ENCODE measurements at regions not wholly inside any gene's neighbourhood (a gene's known extent, or its start where the extent isn't known, plus 50 kb on each side); places are given as distances from the start of the nearest gene placed in this dataset.

DNA sequence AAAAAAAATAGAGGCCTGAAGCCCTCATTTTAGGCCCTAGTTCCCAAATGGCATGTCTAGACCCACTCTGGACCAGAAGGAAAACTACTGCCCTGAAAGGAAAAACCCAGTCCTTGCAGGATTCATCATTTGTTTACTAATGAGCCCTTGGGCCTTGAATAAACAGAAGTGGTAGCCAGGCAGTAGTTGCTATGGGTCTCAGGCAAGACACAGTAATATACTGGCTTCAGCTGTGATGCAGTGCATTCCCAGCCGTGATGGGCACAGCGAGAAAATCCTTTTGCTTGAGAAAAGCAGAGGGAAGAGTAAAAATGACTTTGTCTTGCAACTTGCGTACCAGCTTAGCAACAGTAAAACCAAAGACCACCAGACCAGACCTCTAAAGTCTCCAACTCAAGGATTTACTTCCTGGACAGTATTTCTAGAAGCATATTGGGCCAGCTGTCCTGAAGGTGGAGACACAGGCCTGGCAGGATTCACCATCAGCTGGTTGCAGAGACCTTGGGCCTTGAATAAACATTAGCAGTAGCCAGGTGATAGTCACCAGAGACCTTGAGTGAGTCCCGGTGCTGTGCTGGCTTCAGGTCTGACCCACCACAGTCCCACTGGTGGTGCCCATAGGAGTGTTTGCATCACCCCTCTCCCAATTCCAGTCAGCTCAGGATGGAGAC, 208.3 kb upstream of the SLITRK3 start:
- no peak overlapping the region for H3K9ac ChIP-seq
- H3K27ac ChIP-seq, result no peak overlapping the region
- H3K9me3 ChIP-seq (replicated peaks in 1 of 11), result no peaks in the 10 kb centered on the region
- no peaks in the 10 kb centered on the region for H3K4me1 ChIP-seq
- H3K36me3 ChIP-seq, result no peaks in the 10 kb centered on the region
- no peak overlapping the region for H3K4me2 ChIP-seq
- no peak overlapping the region for H3K4me3 ChIP-seq
- no peaks in the 10 kb centered on the region for H3K27me3 ChIP-seq
- no peaks in the 10 kb centered on the region for H4K20me1 ChIP-seq
- TF ChIP-seq Cebpa-rat (IDR thresholded peaks at IDR 0.05), result no peak

DNA sequence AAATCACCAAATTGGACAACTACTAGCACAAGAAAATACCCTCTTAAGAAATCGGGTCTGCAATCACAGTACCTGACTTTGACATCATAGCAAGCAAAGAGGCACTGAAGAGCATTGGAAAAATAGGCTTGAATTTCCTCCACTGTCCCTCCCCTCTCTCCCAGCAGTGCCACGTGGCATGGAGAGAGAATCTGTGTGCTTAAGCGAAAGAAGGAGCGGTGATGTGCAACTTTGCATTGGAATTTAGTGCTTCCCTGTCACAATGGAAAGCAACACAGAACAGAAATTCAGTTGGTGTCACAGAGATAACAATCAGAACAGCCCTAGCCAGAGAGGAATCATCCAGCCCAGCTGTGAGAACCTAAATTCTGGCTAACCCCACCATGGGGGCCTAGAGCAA, 207.5 kb upstream of the SLITRK3 start:
- Histone ChIP-seq H3K4me1 (no peaks in the 10 kb centered on the region), H3K4me2 (no peak overlapping the region), H3K27me3 (no peaks in the 10 kb centered on the region), H3K36me3 (no peaks in the 10 kb centered on the region), H3K9ac (no peak overlapping the region), H4K20me1 (no peaks in the 10 kb centered on the region), H3K9me3 (replicated peaks in 1 of 11) (no peaks in the 10 kb centered on the region), H3K4me3 (no peak overlapping the region), H3K27ac (no peak overlapping the region)
- no peak for TF ChIP-seq Cebpa-rat (IDR thresholded peaks at IDR 0.05)

DNA sequence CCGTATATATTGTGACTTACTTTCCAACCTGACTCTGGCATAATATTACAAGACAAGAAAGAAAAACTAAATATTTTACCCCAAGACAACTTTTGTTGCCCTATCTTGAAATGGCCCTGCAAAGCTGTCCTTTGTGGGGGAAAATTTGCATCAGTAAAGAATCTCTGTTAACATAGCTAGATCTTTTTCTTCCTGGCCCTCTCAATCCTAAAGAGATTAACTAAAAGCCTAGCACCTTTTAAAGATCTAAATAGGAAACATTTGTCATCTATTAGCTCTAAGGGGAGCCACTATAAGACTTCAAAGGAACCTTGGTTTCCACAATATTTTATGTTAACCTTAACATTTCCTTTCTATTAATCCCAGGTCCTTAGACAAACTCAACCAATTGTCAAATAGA, 199.0 kb upstream of the SLITRK3 start:
- Histone ChIP-seq H3K27me3 (no peaks in the 10 kb centered on the region), H3K27ac (no peak overlapping the region), H4K20me1 (no peaks in the 10 kb centered on the region), H3K36me3 (no peaks in the 10 kb centered on the region), H3K4me3 (no peak overlapping the region), H3K9ac (no peak overlapping the region), H3K9me3 (replicated peaks in 1 of 11) (no peaks in the 10 kb centered on the region), H3K4me1 (no peaks in the 10 kb centered on the region), H3K4me2 (no peak overlapping the region)
- TF ChIP-seq Cebpa-rat (IDR thresholded peaks at IDR 0.05), result no peak

DNA sequence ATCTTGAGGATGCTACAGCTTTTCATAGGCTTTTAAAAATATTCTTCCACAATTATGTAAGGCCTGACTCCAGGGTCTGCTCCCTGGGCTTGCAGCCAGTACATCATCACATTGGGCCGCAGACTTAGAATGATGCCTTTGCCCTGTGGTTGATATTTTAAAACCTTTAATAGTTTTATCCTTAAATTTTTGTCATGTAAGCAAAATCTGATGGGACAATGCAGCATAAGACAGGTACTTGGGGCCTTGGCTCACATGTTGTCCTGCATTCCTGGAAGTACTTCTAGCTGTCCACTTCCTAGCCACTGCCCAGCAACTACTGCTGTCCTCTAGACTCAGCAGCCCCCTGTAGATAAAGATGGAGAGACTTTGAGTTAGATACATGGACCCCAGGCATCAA, 197.3 kb upstream of the SLITRK3 start:
- no peaks in the 10 kb centered on the region for H3K4me1 ChIP-seq
- no peak overlapping the region for H3K27ac ChIP-seq
- no peak for TF ChIP-seq Cebpa-rat (IDR thresholded peaks at IDR 0.05)
- no peaks in the 10 kb centered on the region for H3K27me3 ChIP-seq
- H3K4me2 ChIP-seq, result no peak overlapping the region
- H3K36me3 ChIP-seq, result no peaks in the 10 kb centered on the region
- H3K9ac ChIP-seq, result no peak overlapping the region
- H4K20me1 ChIP-seq, result no peaks in the 10 kb centered on the region
- H3K4me3 ChIP-seq, result no peak overlapping the region
- no peaks in the 10 kb centered on the region for H3K9me3 ChIP-seq (replicated peaks in 1 of 11)

DNA sequence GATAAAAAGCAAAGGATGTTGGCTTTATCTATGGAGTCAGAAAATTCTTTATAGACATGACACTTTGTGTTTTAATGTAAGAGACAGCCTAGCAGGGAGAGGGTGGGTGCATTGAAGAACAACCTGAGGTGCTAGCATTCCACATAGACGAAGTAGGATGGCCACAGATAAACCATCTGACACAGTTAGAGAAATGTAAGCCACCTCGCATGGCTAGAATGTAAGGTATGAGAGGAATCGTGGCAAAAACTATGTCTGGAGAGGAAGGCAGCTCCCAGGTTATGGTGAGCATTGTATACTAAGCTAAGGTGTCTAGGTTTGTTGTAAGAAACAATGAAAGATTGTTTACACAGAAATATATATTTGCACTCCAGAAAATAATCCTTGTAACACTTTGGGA, 194.0 kb upstream of the SLITRK3 start:
- H3K9ac ChIP-seq, result no peak overlapping the region
- H3K4me3 ChIP-seq, result no peak overlapping the region
- no peak overlapping the region for H3K27ac ChIP-seq
- H3K4me1 ChIP-seq, result no peaks in the 10 kb centered on the region
- no peaks in the 10 kb centered on the region for H3K9me3 ChIP-seq (replicated peaks in 1 of 11)
- H3K4me2 ChIP-seq, result no peak overlapping the region
- H3K27me3 ChIP-seq, result no peaks in the 10 kb centered on the region
- H3K36me3 ChIP-seq, result no peaks in the 10 kb centered on the region
- no peaks in the 10 kb centered on the region for H4K20me1 ChIP-seq
- no peak for TF ChIP-seq Cebpa-rat (IDR thresholded peaks at IDR 0.05)

DNA sequence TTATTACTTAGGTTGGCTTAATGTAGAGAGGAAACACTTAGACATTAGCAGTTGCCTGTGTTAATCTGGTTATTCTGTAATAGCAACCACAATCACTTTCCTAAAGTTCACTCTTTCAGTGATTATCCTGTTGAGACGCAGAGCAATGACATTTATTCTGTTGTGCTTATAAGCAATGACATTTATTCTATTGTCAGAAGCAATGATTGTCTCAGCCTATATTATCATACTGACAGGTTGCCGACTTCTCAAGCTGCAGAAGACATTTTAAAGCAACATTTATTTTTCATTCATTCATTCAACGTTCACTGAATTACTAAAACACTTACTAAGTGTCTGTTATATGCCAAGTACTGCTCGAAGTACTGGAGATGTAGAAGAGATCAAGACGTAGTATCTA, 193.5 kb upstream of the SLITRK3 start:
- Histone ChIP-seq H3K9me3 (replicated peaks in 1 of 11) (no peaks in the 10 kb centered on the region), H3K4me2 (no peak overlapping the region), H3K4me3 (no peak overlapping the region), H4K20me1 (no peaks in the 10 kb centered on the region), H3K27ac (no peak overlapping the region), H3K4me1 (no peaks in the 10 kb centered on the region), H3K9ac (no peak overlapping the region), H3K36me3 (no peaks in the 10 kb centered on the region), H3K27me3 (no peaks in the 10 kb centered on the region)
- no peak for TF ChIP-seq Cebpa-rat (IDR thresholded peaks at IDR 0.05)

DNA sequence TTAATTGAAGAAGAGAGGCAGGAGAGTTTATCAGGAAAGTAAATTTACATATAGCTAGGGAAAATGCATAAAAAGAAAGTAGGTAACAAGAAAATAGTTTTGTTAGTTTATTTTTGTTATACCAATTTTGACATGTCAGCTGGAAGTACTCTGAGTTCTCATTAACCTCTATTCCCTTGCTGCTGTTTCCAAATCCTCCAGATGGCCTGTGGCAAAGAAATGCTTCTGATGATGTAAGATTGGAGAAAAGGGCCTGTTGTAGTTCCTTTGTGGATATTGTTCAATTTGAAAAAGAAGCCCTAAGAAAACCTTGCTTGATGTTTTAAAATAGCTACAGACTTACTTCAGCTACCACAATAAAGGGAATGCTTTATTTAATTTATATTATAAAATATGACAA, 192.9 kb upstream of the SLITRK3 start:
- Histone ChIP-seq H3K4me2 (no peak overlapping the region), H3K9ac (no peak overlapping the region), H3K36me3 (no peaks in the 10 kb centered on the region), H3K4me3 (no peak overlapping the region), H3K27ac (no peak overlapping the region), H3K9me3 (replicated peaks in 1 of 11) (no peaks in the 10 kb centered on the region), H3K4me1 (no peaks in the 10 kb centered on the region), H3K27me3 (no peaks in the 10 kb centered on the region), H4K20me1 (no peaks in the 10 kb centered on the region)
- no peak for TF ChIP-seq Cebpa-rat (IDR thresholded peaks at IDR 0.05)

DNA sequence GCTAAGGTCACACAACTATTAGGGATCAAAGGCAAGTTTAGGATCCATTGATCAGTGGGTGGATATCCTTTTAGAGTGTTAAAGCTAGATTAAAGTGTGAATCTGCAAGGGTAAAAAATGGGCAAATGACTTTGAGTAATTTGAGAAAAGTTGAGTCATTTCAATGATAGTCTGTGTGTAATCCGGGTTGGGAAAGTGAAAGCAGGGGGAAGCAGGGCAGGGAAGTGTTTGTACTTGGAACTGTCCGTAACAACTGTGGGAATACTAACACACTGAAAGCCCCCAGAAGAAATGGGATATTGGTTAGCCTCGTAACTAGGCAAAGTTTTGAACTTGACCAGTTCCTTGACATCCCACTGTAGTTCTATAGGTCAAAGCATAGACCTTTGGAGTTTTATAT, 187.2 kb upstream of the SLITRK3 start:
- TF ChIP-seq Cebpa-rat (IDR thresholded peaks at IDR 0.05), result no peak
- no peak overlapping the region for H3K9ac ChIP-seq

DNA sequence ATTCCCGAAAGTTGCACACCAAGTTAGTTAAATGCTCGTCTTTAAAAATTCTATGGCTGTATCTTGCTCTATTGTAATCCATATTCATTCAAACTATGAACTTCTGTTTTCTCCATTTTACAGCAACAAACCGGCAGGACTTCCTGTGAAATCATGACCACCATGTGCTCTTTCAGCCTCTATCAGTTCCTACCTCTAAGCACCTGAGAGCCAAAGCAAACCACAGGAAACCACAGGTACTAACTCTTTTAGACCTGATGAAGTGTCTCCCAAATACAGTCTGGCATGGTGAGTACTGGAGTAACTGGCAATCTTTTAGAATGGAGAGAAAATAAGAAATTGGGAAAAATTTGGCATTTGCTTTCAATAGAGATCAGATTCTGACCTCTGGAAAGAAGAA, 186.5 kb upstream of the SLITRK3 start:
- Histone ChIP-seq H3K4me1 (no peaks in the 10 kb centered on the region), H3K9ac (no peak overlapping the region), H3K9me3 (replicated peaks in 1 of 11) (no peaks in the 10 kb centered on the region), H3K4me3 (no peak overlapping the region), H4K20me1 (no peaks in the 10 kb centered on the region), H3K27me3 (no peaks in the 10 kb centered on the region), H3K4me2 (no peak overlapping the region), H3K36me3 (no peaks in the 10 kb centered on the region), H3K27ac (no peak overlapping the region)
- no peak for TF ChIP-seq Cebpa-rat (IDR thresholded peaks at IDR 0.05)

More for the DNA sequence above, 187.2 kb upstream of the SLITRK3 start:
- Histone ChIP-seq H3K36me3 (no peaks in the 10 kb centered on the region), H3K4me3 (no peak overlapping the region), H3K4me2 (no peak overlapping the region), H3K27me3 (no peaks in the 10 kb centered on the region), H3K4me1 (no peaks in the 10 kb centered on the region), H3K27ac (no peak overlapping the region), H3K9me3 (replicated peaks in 1 of 11) (no peaks in the 10 kb centered on the region), H4K20me1 (no peaks in the 10 kb centered on the region)

DNA sequence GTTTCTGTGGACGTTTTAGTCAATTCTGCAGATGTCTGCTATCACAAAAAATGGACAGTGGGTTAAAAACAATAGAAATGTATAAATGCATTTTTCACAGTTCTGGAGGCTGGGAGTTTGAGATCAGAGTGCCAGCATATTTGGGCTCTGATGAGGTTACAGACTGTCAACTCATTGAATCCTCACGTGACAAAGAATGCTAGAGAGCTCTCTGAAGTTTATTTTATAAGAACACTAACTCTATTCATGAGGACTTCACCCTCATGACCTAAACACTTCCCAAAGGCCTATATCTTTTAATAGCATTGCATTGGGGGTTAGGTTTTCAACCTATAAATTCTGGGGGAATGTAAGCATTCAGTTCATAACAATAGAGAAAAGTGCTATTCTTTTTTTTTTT, 182.6 kb upstream of the SLITRK3 start:
- no peak overlapping the region for H3K4me2 ChIP-seq
- no peak overlapping the region for H3K9ac ChIP-seq
- no peak overlapping the region for H3K4me3 ChIP-seq
- no peaks in the 10 kb centered on the region for H4K20me1 ChIP-seq
- H3K4me1 ChIP-seq, result no peaks in the 10 kb centered on the region
- H3K9me3 ChIP-seq (replicated peaks in 1 of 11), result no peaks in the 10 kb centered on the region
- TF ChIP-seq Cebpa-rat (IDR thresholded peaks at IDR 0.05), result no peak
- no peaks in the 10 kb centered on the region for H3K36me3 ChIP-seq
- no peaks in the 10 kb centered on the region for H3K27me3 ChIP-seq
- H3K27ac ChIP-seq, result no peak overlapping the region

Measured in BLaER1 treated with 17β-estradiol and CSF1 and Interleukin-3, amounts not matched to agents 10 nM and 100 nM (cell line).